ENCODE measurements at regions not wholly inside any gene's neighbourhood (a gene's known extent, or its start where the extent isn't known, plus 50 kb on each side); places are given as distances from the start of the nearest gene placed in this dataset.

- intact Hi-C loops (cut with DNase I): no loop called here
- TF ChIP-seq POLR2A (IDR thresholded peaks at IDR 0.05) (no peak), EP300 (IDR thresholded peaks at IDR 0.05) (no peak)
- TF ChIP-seq, protein P1, sequence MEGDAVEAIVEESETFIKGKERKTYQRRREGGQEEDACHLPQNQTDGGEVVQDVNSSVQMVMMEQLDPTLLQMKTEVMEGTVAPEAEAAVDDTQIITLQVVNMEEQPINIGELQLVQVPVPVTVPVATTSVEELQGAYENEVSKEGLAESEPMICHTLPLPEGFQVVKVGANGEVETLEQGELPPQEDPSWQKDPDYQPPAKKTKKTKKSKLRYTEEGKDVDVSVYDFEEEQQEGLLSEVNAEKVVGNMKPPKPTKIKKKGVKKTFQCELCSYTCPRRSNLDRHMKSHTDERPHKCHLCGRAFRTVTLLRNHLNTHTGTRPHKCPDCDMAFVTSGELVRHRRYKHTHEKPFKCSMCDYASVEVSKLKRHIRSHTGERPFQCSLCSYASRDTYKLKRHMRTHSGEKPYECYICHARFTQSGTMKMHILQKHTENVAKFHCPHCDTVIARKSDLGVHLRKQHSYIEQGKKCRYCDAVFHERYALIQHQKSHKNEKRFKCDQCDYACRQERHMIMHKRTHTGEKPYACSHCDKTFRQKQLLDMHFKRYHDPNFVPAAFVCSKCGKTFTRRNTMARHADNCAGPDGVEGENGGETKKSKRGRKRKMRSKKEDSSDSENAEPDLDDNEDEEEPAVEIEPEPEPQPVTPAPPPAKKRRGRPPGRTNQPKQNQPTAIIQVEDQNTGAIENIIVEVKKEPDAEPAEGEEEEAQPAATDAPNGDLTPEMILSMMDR (IDR thresholded peaks at IDR 0.05): no peak
- 84 to 87% (median 86%) methylated on average over 11 of the region's 11 CpGs for whole genome bisulfite sequencing, 3 donors
- no peaks in the 10 kb centered on the region for H3K4me1 ChIP-seq (ENCODE audit: insufficient read depth)
- H3K4me3 ChIP-seq: no peak overlapping the region
- DNase-seq: no peak
- no peak overlapping the region for H3K27ac ChIP-seq
- H3K9me3 ChIP-seq: no peaks in the 10 kb centered on the region
- no peaks in the 10 kb centered on the region for H3K27me3 ChIP-seq
- no peaks in the 10 kb centered on the region for H3K36me3 ChIP-seq
These were observed 184.0 kb upstream of the RNF32 start for GRCh38 chr7:156456503-156457115.

DNA sequence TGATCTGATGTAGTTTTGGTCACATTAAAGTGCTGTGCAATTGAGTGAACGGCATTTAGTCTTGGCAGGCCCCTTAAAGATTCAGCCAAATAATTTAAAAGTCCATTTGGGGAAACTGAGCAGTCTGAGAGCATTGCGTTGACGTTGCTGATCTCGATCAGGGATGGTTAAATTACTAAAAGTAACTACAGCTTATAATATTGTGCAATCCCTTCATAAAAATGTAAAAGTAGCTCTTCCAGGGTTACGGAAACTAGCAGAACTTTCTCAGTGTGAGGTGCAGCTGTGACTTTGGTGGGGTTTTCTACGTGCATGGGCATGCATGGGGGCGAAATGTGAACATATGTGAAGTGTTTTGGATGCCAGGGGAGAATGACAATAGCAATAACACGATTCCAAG is 184.5 kb upstream of the RNF32 start:
- DNase-seq: no peak
- no peaks in the 10 kb centered on the region for H3K9me3 ChIP-seq
- no peak overlapping the region for H3K4me3 ChIP-seq
- no peaks in the 10 kb centered on the region for H3K36me3 ChIP-seq
- H3K27ac ChIP-seq: no peak overlapping the region
- intact Hi-C loops (cut with DNase I): no loop called here
- H3K27me3 ChIP-seq: no peaks in the 10 kb centered on the region
- 77 to 81% (median 78%) methylated on average over 8 of the region's 8 CpGs for WGBS, 3 donors
- no peak for TF ChIP-seq EP300 (IDR thresholded peaks at IDR 0.05)
- TF ChIP-seq POLR2A (IDR thresholded peaks at IDR 0.05): no peak
- TF ChIP-seq, protein P1 (IDR thresholded peaks at IDR 0.05): no peak
- no peaks in the 10 kb centered on the region for H3K4me1 ChIP-seq (ENCODE audit: insufficient read depth)

GRCh38 chr7:156450473-156450872 is 190.1 kb upstream of the RNF32 start:
- Histone ChIP-seq H3K27ac (no peak overlapping the region), H3K4me3 (no peak overlapping the region), H3K36me3 (no peaks in the 10 kb centered on the region), H3K4me1 (ENCODE audit: insufficient read depth) (no peaks in the 10 kb centered on the region), H3K27me3 (no peaks in the 10 kb centered on the region), H3K9me3 (no peaks in the 10 kb centered on the region)
- no peak for TF ChIP-seq POLR2A (IDR thresholded peaks at IDR 0.05)
- TF ChIP-seq, protein P1 (IDR thresholded peaks at IDR 0.05): no peak
- TF ChIP-seq EP300 (IDR thresholded peaks at IDR 0.05): no peak
- DNase-seq: no peak
- intact Hi-C loops (cut with DNase I): no loop called here
- 68 to 82% (median 74%) methylated on average over 3 of the region's 3 CpGs for WGBS, 3 donors

DNA sequence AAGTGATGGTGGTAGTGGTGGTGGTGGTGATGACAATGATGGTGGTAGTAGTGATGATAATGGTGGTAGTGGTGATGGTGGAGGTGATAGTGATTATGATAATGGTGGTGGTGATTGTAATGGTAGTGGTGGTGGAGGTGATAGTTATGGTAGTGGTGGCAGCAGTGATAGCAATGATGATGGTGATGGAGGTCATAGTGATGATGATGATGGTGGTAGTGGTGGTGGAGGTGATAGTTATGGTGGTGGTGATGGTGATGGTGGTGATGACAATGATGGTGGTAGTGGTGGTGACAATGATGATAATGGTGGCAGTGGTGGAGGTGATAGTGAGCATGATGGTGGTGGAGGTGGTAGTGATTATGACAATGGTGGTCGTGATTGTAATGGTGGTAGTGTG is 191.7 kb upstream of the RNF32 start:
- Histone ChIP-seq H3K4me1 (ENCODE audit: insufficient read depth) (no peaks in the 10 kb centered on the region), H3K36me3 (no peaks in the 10 kb centered on the region), H3K27me3 (no peaks in the 10 kb centered on the region), H3K9me3 (no peaks in the 10 kb centered on the region), H3K27ac (no peak overlapping the region), H3K4me3 (no peak overlapping the region)
- intact Hi-C loops (cut with DNase I): no loop called here
- TF ChIP-seq, protein P1 (IDR thresholded peaks at IDR 0.05): no peak
- TF ChIP-seq EP300 (IDR thresholded peaks at IDR 0.05): no peak
- TF ChIP-seq POLR2A (IDR thresholded peaks at IDR 0.05): no peak
- no peak for DNase-seq
- 68 to 80% (median 78%) methylated on average over 1 of the region's 1 CpG for WGBS, 3 donors

All from ovary (tissue), 7 donors.